Uterus (tissue), 2 donors: ENCODE measurements at regions not wholly inside any gene's neighbourhood (a gene's known extent, or its start where the extent isn't known, plus 50 kb on each side); places are given as distances from the start of the nearest gene placed in this dataset.

Experiments used
- CTCF ChIP-seq, 4 experiments: fragments of 200-600 bp in 2 of 4; fragments of 450-650 bp in 2 of 4; sonication (generic) in 2 of 4; IDR thresholded peaks; one replicate each; pipeline ENCODE4 v1.5.1; 2016 to 2019; ENCODE audit warnings: antibody characterized with exemption in 4 of 4, mild to moderate bottlenecking in 2 of 4, moderate library complexity in 1 of 4
- POLR2A ChIP-seq, 2 donors: fragments of 450-650 bp; IDR thresholded peaks; one replicate each; pipeline ENCODE4 v1.6.1; 2016; ENCODE audit warnings: antibody characterized with exemption in 2 of 2, mild to moderate bottlenecking in 1 of 2, moderate library complexity in 1 of 2

DNA sequence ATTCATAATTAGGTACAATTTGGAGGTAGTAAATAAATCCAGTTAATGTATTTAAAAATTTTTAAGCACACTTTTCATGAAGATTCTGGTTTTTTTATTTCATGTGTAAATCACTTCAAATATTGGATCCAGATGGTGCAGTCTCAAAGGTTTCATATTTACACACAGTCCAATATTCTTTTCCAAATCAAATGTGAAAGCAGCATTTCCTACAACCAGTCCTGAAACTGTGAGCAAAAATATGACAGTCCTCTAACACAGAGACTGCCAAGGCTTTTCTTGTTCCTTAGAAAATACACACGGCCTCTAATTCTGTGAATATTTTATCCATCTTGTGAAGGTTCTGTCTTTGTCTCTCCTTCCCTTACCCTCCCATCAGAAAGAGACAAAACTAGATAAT, 645.9 kb downstream of the ARL4A start:
- TF ChIP-seq CTCF (IDR thresholded peaks at IDR 0.05) (no peak), POLR2A (IDR thresholded peaks at IDR 0.05) (no peak)
